NCI-H524 treated with DMSO at 0.1 percent for 48 hours (cell line): ENCODE measurements at regions not wholly inside any gene's neighbourhood (a gene's known extent, or its start where the extent isn't known, plus 50 kb on each side); places are given as distances from the start of the nearest gene placed in this dataset.

Experiments
- DNase-seq: peaks from one replicate; lab custom pipeline; 2025; lab: John Stamatoyannopoulos, UW

GRCh38 chr14:80378084-80378690 lies 166.9 kb upstream of the DIO2 start:
- DNase-seq, result no peak

- DNase-seq, result no peak
These were observed 153.5 kb upstream of the DIO2 start for GRCh38 chr14:80364816-80365215.

GRCh38 chr14:80364274-80364673 lies 153.0 kb upstream of the DIO2 start:
- DNase-seq, result peak; percentile 13

GRCh38 chr14:80358112-80358511 lies 146.8 kb upstream of the DIO2 start:
- DNase-seq, result no peak

- peak; percentile 10 for DNase-seq
These were observed 145.1 kb upstream of the DIO2 start for GRCh38 chr14:80356413-80356812.

- DNase-seq, result no peak
These were observed 143.7 kb upstream of the DIO2 start for GRCh38 chr14:80354860-80355581.

- no peak for DNase-seq
These were observed 141.2 kb upstream of the DIO2 start for GRCh38 chr14:80352471-80352870.

GRCh38 chr14:80350707-80351106 lies 139.4 kb upstream of the DIO2 start:
- no peak for DNase-seq

GRCh38 chr14:80346395-80346794 lies 135.1 kb upstream of the DIO2 start:
- DNase-seq, result no peak

GRCh38 chr14:80344208-80344607 lies 132.9 kb upstream of the DIO2 start:
- no peak for DNase-seq

GRCh38 chr14:80336608-80337106 lies 125.4 kb upstream of the DIO2 start:
- DNase-seq, result no peak

- no peak for DNase-seq
These were observed 114.4 kb upstream of the DIO2 start for GRCh38 chr14:80325688-80326087.

GRCh38 chr14:80325112-80325511 lies 113.8 kb upstream of the DIO2 start:
- DNase-seq, result no peak

GRCh38 chr14:80324649-80325048 lies 113.3 kb upstream of the DIO2 start:
- no peak for DNase-seq

GRCh38 chr14:80323038-80323665 lies 111.8 kb upstream of the DIO2 start:
- no peak for DNase-seq

GRCh38 chr14:80316441-80316840 lies 105.1 kb upstream of the DIO2 start:
- DNase-seq, result no peak

GRCh38 chr14:80315681-80316080 lies 104.4 kb upstream of the DIO2 start:
- DNase-seq, result no peak

- no peak for DNase-seq
These were observed 102.5 kb upstream of the DIO2 start for GRCh38 chr14:80313806-80314205.

- DNase-seq, result no peak
These were observed 99.8 kb upstream of the DIO2 start for GRCh38 chr14:80310938-80311750.

GRCh38 chr14:80304125-80304766 lies 92.9 kb upstream of the DIO2 start:
- no peak for DNase-seq

GRCh38 chr14:80300351-80300750 lies 89.0 kb upstream of the DIO2 start:
- no peak for DNase-seq

GRCh38 chr14:80298491-80299017 lies 87.2 kb upstream of the DIO2 start:
- DNase-seq, result no peak
